Activated CD4-positive, CD25-positive, alpha-beta regulatory T cell (primary cell): ENCODE measurements at regions not wholly inside any gene's neighbourhood (a gene's known extent, or its start where the extent isn't known, plus 50 kb on each side); places are given as distances from the start of the nearest gene placed in this dataset.

Experiments used
- DNase-seq, 4 experiments: peaks; one replicate each; lab custom pipeline; 2025; lab: John Stamatoyannopoulos, UW

- no peak for DNase-seq
Measured at GRCh38 chr10:43781480-43782361, 133.0 kb upstream of the ZNF32 start.

GRCh38 chr10:43778571-43778970 lies 129.9 kb upstream of the ZNF32 start:
- no peak for DNase-seq

GRCh38 chr10:43775384-43775783 lies 126.7 kb upstream of the ZNF32 start:
- DNase-seq: no peak

DNA sequence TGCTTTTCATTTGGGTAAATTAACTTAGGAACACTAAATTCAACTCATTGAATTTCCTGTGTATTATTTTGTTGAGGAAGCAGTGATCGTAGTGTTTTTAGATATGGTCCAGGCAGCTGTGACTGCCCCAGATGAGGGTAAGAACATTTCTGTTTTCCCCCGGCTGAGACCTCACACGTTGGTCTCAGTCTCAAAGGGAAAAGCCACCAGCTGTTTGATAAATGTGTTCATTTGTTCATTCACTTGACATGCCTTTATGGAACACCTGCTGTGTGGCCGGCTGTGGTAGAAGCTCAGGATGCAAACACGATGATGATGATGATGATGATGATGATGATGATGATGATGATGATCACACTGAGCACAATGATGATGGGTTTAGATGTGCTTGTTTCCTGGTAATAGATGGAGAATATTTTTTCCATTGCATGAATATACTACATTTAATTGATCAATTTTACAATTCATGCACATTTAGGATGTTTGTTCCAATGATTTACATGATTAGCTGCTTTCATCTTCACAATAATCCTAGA lies 125.6 kb upstream of the ZNF32 start:
- no peak for DNase-seq

DNA sequence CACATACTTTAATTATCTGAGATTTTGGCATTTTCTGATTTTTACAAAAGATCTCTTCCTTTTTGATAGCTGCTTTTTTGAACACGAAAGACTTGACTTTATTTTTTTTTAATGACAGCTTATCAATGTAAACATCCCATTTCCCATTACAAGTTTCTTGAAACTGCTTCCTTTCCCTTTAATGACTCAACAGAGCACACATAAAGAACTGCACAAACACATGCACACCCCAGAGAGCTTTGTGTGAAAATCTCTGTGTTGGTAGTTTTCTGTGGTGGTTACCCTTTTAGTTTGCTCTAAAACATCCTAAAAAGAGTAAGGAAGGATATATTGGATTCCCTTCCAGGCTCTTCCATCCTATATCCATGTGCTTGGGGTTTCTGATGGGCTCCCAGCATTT lies 125.1 kb upstream of the ZNF32 start:
- no peak for DNase-seq

DNA sequence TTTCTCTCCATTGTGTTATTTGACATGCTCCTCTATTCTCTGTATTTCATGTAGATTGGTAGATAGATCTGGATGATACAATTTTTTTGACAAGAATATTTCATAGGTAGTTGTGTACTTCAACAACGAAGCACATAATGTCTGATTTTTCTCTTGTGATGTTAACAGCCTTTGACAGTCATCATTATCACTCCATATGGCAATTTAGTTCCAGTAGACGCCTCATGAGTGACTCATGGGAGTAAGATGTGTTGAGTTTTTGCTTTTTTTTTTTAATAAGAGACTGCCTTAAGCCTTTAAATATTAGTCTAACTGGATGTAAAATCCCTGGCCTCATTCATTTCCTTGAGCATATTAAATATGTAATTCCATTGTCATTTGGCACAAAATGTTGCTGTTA lies 123.5 kb upstream of the ZNF32 start:
- DNase-seq: no peak

DNA sequence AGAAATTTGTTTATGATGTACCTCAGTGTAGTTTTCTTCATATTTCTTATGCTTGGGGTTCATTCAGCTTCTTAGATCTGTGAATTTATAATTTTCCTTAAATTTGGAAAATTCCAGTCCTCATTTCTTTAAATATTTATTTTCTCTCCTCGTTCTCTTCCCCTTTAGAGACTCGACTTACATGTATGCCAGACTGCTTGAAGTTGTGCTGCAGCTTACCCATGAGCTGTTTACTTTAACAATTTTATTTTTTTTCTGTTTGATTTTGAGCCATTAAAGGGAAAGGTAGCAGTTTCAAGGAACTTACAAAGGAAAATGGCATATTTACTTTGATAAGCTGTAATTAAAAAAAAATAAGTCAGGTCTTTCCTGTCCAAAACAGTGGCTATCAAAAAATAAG lies 123.0 kb upstream of the ZNF32 start:
- DNase-seq: no peak

- DNase-seq: no peak
Measured at GRCh38 chr10:43765516-43765915, 116.8 kb upstream of the ZNF32 start.

DNA sequence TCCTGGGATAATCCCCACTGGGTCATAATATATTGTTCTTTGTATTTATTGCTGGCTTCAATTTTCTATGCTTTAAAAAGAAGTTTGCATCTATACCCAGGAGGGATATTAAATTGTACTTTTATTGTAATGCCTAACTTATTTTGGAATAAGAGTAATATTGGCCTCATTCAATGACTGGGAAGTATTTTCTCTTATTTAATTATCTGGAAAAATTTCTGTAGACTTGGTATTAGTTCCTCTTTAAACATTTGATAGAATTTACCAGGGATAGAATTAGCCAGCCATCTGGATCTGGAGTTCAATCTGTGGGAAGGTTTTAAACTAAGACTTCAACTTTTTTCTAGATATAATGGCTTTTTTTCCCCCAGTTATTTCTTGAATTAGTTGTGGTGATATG lies 115.2 kb upstream of the ZNF32 start:
- DNase-seq: no peak

GRCh38 chr10:43760514-43760913 lies 111.8 kb upstream of the ZNF32 start:
- no peak for DNase-seq

- no peak for DNase-seq
Measured at GRCh38 chr10:43759216-43759615, 110.5 kb upstream of the ZNF32 start.

- no peak for DNase-seq
Measured at GRCh38 chr10:43756341-43756740, 107.7 kb upstream of the ZNF32 start.

DNA sequence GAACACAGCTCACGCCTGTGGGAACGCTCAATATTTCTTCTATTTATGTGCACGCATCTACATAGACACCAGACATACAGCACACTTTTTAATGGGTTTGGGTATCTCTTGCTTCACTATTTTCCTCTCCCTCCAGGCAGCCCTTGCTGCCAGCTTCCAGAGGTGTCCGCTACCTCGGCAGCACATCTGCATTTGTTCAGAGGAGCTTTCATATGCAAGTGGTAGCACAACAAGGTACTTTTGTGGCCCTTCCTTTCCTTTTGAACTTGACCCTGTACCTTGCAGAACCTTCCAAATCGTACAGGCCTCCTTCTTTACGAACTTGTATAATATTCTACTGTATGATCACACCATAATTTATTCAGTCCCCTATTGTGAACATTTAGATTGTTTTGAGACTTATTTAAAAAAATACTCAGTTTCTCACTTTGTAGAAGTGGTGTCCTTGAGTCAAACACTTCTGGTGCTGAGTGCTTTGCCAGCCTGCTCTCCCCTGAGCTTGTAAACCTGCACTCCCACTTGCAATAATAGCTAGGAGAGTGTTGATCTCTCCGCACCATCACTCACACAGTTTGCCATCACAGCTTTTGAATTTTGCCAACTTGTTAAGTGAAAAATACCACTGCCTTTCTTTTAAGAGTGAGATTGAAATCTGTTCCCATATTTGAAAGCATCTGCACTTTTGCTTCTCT lies 106.0 kb upstream of the ZNF32 start:
- DNase-seq: no peak

DNA sequence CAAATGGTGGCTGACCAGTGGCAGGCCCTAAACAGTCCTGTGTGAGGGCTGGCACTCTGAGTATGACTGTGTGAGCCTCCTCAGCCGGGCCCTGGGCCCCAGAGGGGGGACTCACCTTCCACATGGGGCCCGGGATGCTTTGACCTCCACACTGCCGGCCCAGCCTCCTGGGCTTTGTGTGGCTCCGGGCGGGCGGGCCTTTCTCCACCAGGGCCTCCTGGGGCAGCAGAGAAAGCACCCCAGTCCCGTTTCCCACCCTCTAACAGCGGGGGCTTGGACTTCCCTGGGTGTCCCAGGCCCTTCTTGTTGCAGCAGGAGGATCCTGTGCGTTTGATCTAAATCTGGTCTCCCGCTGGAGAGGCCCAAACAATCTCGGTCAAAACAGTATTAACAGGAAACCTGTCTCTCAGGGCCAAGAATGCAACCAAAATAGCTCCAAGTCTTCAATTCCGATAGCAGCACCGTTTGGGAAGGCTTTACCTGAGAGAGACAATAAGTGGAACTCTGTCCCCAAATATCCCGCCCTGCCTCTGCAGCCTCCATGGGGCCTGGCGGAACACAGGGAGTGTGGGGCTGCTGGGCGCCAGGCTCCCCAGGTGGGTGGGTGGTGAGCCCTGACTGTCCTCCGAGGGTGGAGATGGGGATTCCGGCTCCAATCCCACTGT lies 104.8 kb upstream of the ZNF32 start:
- no peak for DNase-seq

- no peak for DNase-seq
Measured at GRCh38 chr10:43752682-43753081, 104.0 kb upstream of the ZNF32 start.

- DNase-seq: no peak
Measured at GRCh38 chr10:43751646-43752045, 103.0 kb upstream of the ZNF32 start.

- DNase-seq: no peak
Measured at GRCh38 chr10:43749940-43750552, 101.4 kb upstream of the ZNF32 start.

DNA sequence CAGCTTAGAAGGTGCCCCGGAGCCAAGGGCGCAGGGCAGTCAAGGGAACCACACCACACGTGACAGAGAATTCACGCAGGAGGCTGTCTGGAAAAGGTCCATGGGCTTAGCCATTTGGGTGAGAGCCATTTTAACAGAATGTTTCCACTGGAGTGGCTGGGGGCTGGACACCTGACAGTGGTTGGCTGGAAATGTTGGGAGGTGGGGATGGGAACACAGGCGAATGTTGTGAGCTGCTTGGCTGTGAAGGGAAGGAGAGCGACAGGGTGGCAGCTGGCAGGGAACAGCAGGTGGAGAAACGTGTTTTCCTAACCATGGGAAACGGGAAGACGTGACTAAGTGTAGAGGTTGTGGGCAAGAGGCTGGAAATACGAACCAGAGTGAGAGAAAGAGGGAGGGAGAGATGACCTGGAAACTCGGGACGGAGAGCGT lies 100.5 kb upstream of the ZNF32 start:
- DNase-seq: no peak

DNA sequence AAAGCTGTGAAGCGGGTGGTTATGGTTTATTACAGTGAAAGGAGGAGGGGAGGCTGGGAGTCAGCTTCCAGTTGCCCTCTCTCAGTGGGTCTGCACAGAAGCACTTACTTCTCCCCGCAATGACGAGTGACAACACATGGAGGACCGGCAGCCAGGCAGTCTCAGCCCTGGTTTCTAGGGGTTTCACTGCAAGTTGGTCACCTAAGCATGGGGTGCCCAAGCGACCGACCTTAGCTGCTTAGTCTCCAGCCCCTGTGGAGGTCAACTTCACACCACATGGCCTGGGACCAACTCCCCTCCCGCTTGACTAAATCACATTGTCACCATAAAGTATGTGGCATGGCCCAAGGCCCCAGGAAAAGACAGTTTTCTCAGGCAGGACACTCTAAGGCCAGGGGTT lies 99.9 kb upstream of the ZNF32 start:
- no peak for DNase-seq

- DNase-seq: no peak
Measured at GRCh38 chr10:43746906-43747305, 98.2 kb upstream of the ZNF32 start.

- DNase-seq: no peak
Measured at GRCh38 chr10:43739161-43739560, 90.5 kb upstream of the ZNF32 start.

DNA sequence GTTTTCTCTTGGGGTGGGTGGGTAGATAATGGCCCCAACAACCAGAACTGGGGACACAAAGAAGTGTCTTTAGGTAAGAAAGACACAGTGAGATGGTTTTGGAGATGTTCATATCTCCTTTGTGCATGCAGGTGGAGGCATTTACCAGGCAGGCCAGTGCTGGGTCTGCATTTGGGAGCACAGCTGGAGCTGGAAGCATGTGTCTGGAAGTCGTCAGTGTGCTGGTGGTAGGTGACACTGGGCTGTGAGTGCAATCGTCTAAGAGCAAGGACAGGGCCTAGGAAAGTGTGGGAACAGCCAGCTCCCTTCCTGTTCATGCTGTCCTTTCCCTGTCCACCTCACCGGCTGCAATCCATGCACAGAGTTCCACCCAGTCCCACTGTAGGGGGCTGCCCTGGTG lies 88.3 kb upstream of the ZNF32 start:
- no peak for DNase-seq
